Hematopoietic multipotent progenitor cell treated with erythropoietin and hydrocortisone succinate and interleukin-3 and kit ligand, for 8 days (in vitro differentiated cells): ENCODE measurements at regions not wholly inside any gene's neighbourhood (a gene's known extent, or its start where the extent isn't known, plus 50 kb on each side); places are given as distances from the start of the nearest gene placed in this dataset.
"Not testable (repeated sequence)": the region's sequence is repeated elsewhere in the genome, so short reads cannot be mapped to it uniquely, and the experiment has no call there.

ENCODE experiments used
- DNase-seq: peaks from one replicate; pipeline ENCODE4 v3.0.0-alpha.2; 2015

DNA sequence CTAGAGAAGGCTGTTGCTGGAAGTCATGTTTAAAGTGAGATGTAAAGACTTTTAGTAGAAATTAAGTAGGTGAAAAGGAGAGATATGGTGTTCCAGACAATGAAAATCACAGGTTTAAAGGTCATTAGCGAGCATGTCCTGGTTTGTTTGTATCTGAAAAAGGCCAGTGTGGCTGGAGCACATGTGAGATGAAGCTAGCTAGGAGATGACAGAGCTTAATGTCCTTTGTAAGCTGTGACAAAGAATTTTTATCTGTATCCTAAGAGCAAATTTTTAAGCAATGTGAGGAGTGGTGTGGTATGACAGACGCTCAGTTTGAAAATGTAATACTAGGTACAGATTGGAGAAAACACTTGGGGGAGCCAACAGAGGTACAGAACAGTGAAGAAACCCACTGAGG, 567.2 kb upstream of the ARRDC3 start:
- DNase-seq = no peak

DNA sequence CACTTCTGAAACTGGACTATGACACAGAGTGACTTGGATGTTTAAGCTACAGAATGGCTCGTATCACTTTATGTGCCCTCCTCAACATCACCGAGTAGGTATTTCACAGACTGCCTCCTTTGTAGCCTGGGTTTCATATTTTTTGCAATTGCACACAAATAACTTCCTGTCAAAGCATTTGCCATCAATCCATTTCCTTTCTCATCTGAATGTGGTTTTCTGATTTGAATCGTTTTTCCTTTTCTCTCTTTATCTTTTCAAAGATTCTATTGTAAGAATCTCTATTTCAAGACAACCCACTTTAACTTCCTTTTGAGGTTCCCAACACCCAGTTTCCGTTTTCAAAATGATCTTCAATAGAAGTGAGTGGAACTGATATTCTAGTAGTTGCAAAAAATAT, 563.8 kb upstream of the ARRDC3 start:
- no peak for DNase-seq

DNA sequence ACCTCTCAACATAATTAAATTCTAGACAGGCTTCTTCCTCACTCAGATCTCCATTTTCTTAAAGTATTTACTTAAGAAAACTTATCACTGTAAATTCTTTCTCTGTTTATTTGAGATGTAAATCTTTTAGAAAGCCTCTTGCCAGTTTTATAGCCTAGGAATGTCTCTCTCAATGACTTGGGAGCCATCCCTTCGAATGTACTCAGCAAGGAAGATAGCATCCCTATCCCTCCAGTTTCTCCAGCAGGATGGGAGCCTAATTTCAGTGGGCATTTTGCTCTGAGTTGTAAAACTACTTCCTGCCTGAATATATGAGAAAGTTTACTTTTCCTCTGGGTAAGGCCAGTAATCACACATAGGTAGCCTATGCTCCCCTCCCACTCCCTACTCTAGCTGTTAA, 558.5 kb upstream of the ARRDC3 start:
- no peak for DNase-seq

DNA sequence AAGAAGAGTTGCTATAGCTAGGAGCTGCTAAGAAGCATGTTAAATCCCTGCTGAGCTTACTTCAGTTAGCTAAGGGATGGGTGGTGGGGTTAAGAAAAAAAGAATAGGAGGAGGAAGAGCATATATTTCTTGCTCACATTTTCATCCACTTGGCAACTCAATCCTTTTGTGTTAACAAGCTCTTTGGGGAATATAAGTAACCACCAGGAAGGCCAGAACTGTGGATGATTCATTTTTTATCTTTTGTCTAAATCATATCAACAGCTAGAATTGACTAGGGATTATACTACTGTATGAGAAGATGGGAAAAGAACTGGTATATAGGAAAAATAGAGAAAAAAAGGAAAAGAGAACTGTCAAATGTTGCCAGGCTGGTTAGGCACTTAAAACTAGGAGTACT, 555.3 kb upstream of the ARRDC3 start:
- DNase-seq = no peak

DNA sequence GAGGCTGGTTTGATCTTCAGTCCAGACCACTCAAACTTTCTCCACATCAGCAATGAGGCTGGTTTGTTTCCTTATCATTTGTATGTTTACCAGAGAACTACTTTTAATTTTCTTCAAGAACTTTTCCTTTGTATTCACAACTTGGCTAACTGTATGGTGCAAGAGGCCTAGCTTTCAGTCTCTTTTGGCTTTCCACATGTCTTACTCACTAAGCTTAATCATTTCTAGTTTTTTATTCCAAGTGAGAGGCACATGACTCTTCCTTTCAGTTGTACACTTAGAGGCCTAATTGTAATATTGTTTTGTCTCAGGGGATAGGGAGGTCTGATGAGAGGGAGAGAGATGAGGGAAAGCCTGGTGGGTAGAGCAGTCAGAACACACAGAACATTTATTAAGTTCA, 554.0 kb upstream of the ARRDC3 start:
- no peak for DNase-seq

DNA sequence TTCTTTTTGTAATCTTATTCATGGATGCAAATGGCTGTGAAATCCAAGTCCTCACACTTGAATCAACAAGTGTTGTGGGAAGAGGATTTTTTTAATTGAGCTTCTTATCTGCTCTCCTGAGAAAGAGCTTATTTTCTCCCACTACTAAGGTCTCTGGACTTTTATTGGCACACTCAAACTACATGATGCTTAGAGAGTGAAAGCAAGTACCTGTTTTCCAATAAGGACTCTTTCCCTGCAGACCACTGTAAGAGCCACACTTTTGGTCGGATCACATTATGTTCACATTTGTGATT, 546.4 kb upstream of the ARRDC3 start:
- no peak for DNase-seq

DNA sequence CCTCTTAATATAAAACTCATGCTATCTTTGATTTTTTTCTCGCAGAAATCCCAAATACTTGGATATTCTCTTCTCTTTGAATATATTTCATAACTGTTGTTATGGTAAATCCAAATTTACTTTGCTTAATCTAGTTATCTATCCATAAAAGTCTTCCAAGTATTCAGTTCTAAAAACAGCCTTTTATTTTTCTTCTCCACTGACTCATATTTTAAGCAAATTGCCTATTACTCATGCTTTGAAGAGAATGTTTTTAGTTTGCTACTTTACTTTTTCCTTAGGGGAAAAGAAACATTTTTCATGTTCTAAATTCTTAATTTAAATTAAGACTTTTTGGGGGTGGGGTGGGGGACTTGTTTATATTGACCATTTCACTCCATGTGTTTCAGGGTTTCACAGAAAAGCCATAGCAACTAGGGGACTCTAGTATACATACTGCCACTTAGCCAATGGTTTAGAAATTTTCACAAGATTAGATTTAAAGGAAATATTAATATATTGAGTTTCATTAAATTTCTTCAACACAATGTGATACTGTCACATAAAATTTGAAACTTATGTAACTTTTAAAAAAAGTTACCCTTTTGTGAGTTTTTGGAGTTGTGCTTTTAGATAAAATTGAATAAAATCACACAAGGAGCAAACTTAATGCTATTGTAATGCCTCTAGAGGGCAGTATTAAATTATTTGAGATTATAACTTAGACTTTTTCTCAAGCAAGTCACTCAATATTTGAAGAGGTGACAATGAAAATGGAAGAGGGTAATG, 545.8 kb upstream of the ARRDC3 start:
- DNase-seq = peak; percentile 4

DNA sequence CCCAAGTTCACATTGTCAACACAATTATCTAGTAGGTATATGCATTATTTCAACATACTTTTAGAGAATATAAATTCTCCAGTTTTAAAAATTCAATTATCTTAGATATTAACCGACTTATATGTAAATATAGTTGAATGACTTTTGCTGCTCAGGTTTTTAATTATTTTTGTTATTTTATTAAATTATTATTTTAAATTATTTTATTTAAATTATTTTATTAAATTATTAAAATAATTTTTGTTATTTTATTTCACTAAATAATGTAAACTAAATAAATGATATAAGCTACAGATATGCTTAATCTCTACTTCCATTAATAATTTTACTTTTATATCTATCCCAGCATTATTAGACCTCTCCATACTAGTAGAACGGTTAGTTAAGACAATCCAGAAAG, 544.3 kb upstream of the ARRDC3 start:
- DNase-seq = no peak

DNA sequence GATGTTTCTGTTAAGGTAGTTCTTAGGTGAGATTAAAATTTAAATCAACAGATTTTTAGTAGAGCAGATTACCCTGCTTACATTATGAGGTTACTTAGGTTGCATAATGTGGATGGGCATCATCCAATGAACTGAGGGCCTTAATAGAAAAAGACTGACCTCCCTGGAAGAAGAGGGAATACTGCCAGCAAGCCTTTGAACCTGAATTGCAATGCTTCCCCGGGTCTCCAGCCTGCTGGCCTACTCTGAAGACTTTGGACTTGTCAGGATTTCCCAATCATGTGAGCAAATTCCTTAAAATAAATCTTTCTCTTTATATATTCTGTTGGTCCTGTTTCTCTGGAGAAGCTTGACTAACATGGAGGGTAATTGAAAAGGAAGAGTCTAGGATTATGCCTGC, 542.1 kb upstream of the ARRDC3 start:
- DNase-seq = no peak

DNA sequence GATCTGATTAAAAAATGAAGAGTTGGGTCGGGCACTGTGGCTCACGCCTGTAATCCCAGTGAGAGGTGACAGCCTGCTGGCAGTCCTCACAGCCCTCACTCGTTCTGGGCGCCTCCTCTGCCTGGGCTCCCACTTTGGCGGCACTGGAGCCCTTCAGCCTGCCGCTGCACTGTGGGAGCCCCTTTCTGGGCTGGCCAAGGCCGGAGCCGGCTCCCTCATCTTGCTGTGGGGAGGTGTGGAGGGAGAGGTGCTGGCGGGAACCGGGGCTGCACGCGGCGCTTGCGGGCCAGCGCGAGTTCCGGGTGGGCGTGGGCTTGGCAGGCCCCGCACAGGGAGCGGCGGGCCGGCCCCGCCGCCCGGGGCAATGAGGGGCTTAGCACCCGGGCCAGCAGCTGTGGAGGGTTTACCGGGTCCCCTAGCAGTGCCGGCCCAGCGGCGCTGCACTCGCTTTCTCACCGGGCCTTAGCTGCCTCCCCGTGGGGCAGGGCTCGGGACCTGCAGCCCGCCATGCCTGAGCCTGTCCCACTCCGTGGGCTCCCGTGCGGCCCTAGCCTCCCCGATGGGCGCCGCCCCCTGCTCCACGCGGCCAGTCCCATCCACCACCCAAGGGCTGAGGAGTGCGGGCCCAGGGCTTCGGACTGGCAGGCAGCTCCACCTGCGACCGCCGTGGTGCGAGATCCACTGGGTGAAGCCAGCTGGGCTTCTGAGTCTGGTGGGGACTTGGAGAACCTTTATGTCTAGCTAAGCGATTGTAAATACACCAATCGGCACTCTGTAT, 534.1 kb upstream of the ARRDC3 start:
- not testable (repeated sequence) for DNase-seq

DNA sequence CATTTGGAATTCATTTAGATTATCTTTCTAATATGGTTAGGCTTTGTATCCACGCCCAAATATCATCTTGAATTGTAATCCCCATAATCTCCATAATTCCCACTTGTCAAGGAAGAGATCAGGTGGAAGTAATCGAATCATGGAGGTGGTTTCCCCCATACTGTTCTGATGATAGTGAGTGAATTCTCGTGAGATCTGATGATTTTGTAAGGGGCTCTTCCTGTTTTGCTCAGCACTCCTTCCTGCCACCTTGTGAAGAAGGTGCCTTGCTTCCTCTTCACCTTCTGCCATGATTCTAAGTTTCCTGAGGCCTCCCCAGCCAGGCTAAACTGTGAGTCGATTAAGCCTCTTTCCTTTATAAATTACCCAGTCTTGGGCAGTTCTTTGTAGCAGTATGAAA, 527.5 kb upstream of the ARRDC3 start:
- no peak for DNase-seq

DNA sequence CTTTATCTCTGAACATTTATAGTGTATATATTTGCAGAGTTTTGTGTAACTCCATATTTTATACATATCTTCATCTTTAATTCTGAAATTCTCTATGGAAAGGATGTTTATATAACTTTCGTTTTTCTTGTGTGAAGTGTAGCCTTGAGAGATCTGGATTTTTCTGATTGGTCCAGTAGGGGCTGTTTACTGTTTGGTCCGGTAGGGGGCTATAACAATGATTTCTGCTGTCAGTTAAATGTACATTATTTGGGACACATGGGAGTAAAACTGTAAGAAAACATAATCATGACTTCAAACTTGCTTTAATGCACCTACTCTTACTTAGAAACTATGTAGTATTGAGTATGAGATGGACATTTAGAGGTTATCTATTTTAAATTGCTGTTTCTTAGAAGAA, 527.1 kb upstream of the ARRDC3 start:
- no peak for DNase-seq

DNA sequence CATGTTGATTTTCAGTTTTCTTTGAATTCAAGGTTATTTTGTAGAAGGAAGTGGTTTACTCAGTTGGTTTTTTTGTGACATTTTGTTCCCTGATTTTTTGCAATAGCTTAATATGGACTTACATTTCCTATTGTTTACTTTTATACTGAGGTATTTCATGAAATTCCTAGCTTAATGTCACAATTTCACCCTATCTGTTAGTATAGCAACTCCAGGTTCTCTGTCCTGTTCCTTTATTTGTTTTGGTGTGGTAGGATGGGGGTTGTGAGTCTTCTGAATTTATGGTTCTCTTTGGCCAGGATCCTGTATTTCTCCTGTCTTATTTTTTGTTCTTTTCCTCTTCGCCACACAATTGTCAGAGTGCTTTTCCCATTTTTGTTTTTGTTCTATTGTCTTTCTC, 523.4 kb upstream of the ARRDC3 start:
- no peak for DNase-seq

DNA sequence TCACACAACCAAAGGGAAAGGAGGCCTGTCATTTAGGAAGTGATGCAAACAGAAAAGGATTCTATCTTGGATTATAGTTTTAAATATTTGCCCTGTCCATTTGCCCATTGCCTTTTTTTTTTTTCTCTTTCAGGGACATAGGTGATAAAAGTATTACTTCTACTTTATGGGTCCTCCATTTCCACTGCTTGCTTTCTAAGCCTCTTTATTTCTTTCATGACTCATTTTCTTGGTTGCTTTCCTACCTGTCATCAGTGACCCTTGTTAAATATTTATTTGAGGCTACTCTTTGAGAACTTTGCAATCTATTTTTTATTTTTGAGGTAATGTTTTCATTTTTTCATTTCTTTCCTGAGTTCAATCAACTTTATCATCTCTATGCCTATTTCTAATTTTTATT, 522.9 kb upstream of the ARRDC3 start:
- no peak for DNase-seq

DNA sequence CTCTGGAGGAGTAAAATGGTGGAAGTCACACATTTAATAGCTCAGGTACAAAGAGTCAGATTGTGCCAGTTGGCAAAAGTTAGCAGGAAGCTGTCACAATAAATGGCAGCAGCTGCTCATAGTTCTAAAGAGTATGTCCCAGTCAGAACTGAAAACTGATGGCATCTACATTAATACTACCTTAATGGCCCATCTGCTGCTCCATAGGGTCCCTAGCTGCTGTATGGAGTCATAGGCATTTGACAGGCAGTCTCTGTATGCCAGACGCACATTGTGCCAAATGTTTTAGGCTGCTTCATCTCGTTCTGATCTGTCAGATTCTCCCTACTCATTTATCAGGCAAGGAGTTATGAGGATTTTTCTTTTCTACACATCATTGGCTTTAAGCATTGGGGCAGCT, 515.8 kb upstream of the ARRDC3 start:
- no peak for DNase-seq

DNA sequence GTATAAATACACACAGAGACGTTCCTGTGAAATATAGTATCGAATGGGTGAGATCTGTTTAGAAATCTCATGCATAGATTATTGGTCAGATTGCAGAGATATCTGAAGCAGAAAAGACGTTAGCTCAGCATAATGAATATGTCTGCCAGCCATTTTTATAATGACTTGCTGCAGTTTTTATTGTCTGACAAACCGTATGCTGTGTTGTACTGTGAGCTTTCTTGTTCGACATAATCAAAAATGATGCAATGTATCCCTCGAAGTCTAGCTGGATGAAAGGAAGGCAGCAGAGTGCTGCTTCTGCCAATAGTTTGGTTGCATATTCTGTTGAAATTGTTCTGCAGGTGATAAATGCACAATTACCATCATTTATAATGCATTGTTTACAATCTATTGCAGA, 514.9 kb upstream of the ARRDC3 start:
- DNase-seq = no peak

DNA sequence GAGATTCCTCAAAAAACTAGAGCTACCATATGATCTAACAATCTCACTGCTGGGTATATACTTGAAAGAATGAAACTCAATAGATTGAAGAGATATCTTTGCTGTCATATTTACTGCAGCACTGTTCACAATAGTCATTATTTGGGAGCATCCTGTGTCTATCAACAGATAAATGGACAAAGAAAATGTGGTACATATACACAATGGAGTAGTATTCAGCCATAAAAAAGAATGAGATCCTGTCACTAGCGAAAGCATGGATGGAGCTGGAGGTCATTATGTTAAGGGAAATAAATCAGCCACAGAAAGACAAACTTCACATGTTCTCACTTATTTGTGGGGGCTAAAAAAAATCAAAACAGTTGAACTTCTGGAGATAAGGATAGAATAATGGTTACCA, 505.7 kb upstream of the ARRDC3 start:
- no peak for DNase-seq

DNA sequence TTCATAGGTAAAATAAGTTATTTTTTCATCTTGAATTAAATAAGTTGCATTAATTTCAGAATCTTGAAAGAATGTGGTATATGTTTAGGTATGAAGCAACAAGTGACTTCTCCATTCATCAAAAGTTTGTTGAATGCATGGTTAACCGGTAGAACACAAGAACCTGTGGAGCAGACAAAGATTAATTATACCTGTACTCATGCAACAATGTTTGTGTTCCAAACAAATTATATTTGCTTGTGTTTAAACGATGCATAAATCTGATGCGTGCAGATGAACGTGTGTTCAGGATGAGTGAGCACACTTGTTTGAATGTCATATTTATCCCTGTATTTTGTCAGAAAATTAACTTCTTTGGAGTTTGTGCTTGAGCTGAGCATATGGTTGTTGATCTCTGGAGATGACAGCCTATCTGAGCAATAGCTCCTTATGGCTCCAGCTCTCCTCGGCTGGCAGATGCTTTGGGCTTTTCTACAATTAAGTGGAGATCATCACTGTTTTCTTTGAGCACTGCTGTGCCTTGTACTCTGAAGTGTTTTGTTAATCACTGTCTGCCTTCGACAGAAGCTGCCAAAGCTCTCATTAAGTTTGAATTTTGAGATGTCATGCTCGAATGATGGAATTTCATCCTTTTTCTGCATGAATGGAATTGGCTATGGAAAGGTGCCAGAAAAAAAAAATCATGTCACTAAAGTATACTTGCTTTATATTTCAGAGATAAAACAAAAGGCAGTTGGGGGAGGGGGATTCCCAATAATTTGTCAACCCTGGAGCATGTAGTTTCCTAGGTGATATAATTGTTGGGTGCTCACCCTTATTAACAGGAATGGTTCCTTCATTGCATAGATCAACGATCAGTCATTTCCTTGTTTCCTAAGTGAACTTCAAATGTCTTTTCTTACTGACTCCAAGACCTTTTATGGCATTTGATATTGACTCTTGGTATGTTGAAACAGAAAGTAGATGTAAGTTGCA, 502.5 kb upstream of the ARRDC3 start:
- no peak for DNase-seq

DNA sequence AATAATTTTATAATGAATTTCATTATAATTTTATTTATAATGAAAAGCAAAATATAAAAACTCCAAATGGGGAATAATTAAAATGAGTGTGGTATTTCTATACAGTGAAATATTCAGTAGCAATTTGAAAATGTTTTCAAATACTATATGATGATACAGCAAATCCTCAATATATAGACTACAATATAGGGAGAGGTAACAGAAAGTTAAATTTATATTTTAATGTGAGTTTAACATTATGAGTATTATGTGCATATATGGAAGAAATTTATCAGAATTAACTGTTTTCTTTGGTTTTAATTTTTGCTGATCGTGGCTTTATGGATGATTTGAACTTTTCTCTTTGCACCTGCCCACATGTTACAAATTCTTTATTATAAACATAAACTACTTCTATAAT, 500.9 kb upstream of the ARRDC3 start:
- DNase-seq = no peak

DNA sequence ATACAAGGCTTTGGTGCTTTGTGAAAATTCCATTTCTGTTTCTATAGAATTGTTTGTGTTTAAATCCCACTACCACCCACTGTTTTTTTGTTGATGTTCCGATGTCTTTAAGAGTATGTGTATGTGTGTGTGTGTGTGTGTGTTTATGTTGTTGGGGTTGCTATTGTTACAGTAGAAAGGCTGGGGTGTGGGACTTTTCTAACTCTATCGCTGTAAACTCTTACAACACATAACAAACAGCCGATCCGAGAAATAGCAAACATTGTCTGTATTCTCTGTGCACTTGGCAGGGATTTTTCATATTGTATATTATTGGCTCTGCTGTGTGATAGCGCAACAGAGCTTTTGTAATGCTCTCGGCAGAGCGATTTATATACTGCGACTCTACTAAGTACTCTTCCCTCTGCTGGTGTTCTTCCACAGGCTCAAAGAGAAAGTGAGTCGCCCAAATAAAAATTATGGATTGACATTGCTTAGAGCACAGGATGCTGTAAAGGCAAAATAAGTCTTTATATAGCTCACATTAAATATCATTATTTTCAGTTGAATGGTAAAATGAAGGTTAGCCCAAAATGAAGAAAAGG, 492.2 kb upstream of the ARRDC3 start:
- no peak for DNase-seq

DNA sequence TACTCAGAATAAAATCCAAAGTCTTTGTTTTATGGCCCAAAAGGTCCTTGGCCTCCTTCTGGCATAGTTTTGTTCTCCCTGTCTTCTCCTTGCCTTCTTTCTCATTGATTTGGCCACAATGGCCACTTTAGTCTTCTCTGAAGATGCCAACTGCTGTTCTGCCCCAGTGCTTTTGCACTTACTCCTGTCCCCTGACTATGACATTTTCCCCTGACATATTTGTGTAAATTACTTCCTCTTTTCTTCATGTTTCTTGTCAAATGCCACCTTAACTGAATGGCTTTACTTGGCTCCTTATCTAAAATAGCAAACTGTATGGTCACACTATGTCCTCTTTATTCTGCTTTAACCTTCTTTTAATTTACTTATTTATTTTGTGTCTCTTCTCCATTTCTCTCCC, 484.7 kb upstream of the ARRDC3 start:
- DNase-seq = no peak

DNA sequence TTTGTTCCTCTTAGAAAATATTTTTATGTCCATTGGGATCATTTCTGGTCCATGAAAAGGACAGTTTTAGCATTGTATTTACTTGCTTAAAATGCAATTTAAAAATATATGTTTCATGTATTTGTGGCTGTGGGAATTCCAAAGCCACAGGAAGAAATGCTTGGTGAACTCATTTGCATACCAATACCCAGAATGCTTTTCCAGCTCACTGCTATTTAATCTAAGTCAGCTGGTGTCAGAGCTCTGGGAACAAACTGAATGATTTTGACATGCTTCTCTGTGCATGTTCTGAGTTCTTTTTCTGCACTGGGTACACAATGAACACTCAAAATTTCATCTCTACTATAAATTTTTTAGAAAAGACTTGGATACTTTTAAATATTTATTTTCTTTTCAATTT, 482.8 kb upstream of the ARRDC3 start:
- no peak for DNase-seq

DNA sequence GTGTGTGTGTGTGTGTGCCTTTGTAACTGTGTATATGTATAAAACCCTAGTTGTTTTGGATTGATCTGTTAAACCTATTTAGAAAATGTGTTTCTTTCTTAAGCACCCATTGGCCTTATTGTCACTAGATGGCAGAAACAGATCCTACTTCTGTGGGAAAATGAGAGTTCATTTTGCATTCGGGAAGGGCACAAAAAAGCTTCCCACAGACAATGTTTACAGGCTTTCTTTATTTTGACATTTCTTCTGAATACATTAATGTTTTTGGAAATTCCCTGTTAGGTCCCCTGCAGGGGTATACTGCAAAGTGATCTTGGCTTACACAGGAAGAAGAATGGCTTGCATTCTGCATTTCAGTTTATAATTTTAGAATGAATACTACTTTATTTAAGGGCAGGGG, 481.8 kb upstream of the ARRDC3 start:
- no peak for DNase-seq
